HG02981 (cell line): ENCODE measurements at regions not wholly inside any gene's neighbourhood (a gene's known extent, or its start where the extent isn't known, plus 50 kb on each side); places are given as distances from the start of the nearest gene placed in this dataset.

ENCODE experiments used
- ATAC-seq: cut with Tn5 transposase; IDR thresholded peaks from one replicate; pipeline ENCODE4 v1.9.1; 2021; ENCODE audit warnings: mild to moderate bottlenecking, moderate library complexity; ENCODE audit not compliant: unreplicated experiment

GRCh38 chrX:13110433-13111324, 66.3 kb upstream of the FAM9C start:
- ATAC-seq: no peak

DNA sequence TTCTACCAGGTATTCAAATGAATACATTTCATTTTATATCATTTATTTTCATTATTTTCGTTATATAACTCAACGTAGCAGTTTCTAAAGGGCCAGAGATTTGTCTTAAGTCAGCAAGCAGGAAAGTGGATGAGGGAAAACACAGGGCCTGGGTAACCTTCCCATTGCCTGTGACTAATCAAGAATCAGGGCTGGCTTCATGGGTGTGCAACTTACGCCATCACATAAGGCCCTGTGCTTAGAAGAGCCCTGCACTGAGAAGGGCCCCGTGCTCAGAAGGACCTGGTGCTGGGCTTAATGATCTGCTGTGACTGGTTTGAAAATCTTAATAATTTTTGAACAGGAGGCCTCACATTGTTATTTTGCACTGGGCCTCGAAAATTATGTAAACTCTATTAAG, 65.4 kb upstream of the FAM9C start:
- no peak for ATAC-seq

GRCh38 chrX:13103914-13104274, 59.5 kb upstream of the FAM9C start:
- ATAC-seq: no peak

DNA sequence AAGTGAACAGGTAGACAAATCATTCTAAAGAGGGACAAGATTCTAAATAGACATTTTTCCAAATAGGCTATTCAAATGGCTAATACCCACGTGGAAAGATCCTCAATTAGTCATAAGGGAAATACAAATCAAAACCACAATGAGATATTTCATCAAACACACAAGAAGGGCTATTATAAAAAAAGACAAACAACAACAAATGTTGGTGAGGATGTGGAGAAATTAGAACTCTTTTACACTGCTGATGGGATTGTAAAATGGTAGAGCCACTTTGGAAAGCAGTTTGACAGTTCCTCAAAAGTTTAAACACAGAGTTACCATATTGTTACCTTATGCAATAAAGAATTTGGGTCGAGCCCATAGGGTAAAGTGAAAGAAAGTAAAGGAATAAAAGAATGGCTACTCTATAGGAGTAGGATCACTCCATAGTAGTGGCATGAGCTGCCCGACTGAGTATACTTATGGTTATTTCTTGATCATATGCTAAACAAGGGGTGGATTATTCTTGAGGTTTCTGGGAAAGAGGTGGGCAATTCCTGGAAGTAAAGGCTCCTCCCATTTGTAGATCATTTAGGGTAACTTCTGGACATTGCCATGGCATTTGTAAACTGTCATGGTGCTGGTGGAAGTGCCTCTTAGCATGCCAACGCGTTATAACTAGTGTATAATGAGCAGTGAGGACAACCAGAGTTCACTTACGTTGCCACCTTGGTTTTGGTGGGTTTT, 58.9 kb upstream of the FAM9C start:
- no peak for ATAC-seq

GRCh38 chrX:13102636-13103035, 58.2 kb upstream of the FAM9C start:
- ATAC-seq: no peak

GRCh38 chrX:13101441-13102139, 57.2 kb upstream of the FAM9C start:
- ATAC-seq: no peak

GRCh38 chrX:13099121-13099520, 54.7 kb upstream of the FAM9C start:
- no peak for ATAC-seq

DNA sequence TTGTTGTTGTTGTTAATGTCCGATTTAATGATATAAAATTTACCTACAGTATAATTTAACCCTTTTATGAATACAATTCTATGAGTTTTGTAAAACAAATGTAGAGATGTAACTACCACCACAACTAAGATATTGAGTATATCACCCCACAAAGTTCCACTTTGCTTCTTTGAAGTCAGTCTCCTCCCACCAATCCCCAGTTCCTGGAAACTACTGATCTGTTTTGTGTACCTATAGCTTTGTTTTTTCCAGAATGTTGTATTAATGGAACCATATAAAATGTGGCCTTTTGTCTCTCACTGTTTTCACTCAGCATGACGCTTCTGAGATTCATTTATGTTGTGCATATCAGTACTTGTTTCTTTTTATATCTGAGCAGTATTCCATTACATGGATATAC, 52.3 kb upstream of the FAM9C start:
- no peak for ATAC-seq

- ATAC-seq: no peak
Measured at GRCh38 chrX:13094828-13095341, 50.5 kb upstream of the FAM9C start.

DNA sequence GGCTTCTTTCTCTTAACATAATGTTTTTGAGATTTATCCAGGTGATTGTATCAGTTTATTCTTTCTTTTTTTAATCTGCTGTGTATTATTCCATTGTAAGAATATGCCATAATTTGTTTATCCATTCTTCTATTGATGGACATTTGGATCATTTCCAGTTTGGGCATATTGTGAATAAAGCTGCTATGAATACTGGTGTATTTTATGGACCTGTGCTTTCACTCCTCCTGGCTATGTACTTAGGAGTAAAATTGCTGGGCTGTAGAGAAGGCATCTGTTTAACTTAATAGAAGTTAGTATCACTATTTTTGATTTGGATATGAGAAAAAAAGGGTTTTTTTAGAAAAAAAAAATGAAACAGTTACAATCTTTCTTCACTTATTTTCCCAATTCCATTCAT, 50.0 kb upstream of the FAM9C start:
- ATAC-seq: no peak
